NOMO-1 (cell line): ENCODE measurements at regions not wholly inside any gene's neighbourhood (a gene's known extent, or its start where the extent isn't known, plus 50 kb on each side); places are given as distances from the start of the nearest gene placed in this dataset.
"Not testable (repeated sequence)": the region's sequence is repeated elsewhere in the genome, so short reads cannot be mapped to it uniquely, and the experiment has no call there.

Experiments used
- DNase-seq, 2 experiments: peaks; one replicate each; lab custom pipeline; 2025; ENCODE audit not compliant: unreplicated experiment in 2 of 2; lab: John Stamatoyannopoulos, UW

- no peak for DNase-seq
Observed at GRCh38 chr5:164324239-164324638, 818.8 kb downstream of the MAT2B start.

- DNase-seq, result no peak
Observed at GRCh38 chr5:164326219-164326618, 820.8 kb downstream of the MAT2B start.

- not testable (repeated sequence) for DNase-seq
Observed at GRCh38 chr5:164327166-164327565, 821.7 kb downstream of the MAT2B start.

- no peak for DNase-seq
Observed at GRCh38 chr5:164332349-164333196, 827.2 kb downstream of the MAT2B start.

- no peak for DNase-seq
Observed at GRCh38 chr5:164335837-164336236, 830.4 kb downstream of the MAT2B start.

- no peak for DNase-seq
Observed at GRCh38 chr5:164336276-164336675, 830.9 kb downstream of the MAT2B start.

GRCh38 chr5:164336906-164337305 is 831.5 kb downstream of the MAT2B start:
- DNase-seq, result no peak

- no peak for DNase-seq
Observed at GRCh38 chr5:164341056-164341619, 835.7 kb downstream of the MAT2B start.

GRCh38 chr5:164345173-164345849 is 839.9 kb downstream of the MAT2B start:
- no peak for DNase-seq

GRCh38 chr5:164345853-164346252 is 840.4 kb downstream of the MAT2B start:
- no peak for DNase-seq

GRCh38 chr5:164346785-164347630 is 841.6 kb downstream of the MAT2B start:
- DNase-seq, result no peak

GRCh38 chr5:164350236-164350635 is 844.8 kb downstream of the MAT2B start:
- DNase-seq, result no peak

GRCh38 chr5:164351245-164351834 is 845.9 kb downstream of the MAT2B start:
- no peak for DNase-seq

GRCh38 chr5:164352695-164353094 is 847.3 kb downstream of the MAT2B start:
- DNase-seq, result no peak

GRCh38 chr5:164353155-164353554 is 847.7 kb downstream of the MAT2B start:
- DNase-seq, result no peak

GRCh38 chr5:164354139-164354751 is 848.8 kb downstream of the MAT2B start:
- DNase-seq, result peak in 1 of 2 experiments; percentile 81

- DNase-seq, result no peak
Observed at GRCh38 chr5:164355267-164355830, 849.9 kb downstream of the MAT2B start.

- DNase-seq, result no peak
Observed at GRCh38 chr5:164356790-164357189, 851.4 kb downstream of the MAT2B start.

GRCh38 chr5:164357395-164358033 is 852.1 kb downstream of the MAT2B start:
- peak; percentile 2 to 53 for DNase-seq
